ENCODE measurements at regions not wholly inside any gene's neighbourhood (a gene's known extent, or its start where the extent isn't known, plus 50 kb on each side); places are given as distances from the start of the nearest gene placed in this dataset.
A peak's percentile ranks its signal among the peaks of the same experiment; 100 is the strongest.

GRCh38 chr14:106606936-106607335 lies 1080.6 kb downstream of the TMEM121 start:
- Histone ChIP-seq H3K79me2 (ENCODE audit: control insufficient read depth, low read length) (no peaks in the 10 kb centered on the region), H3K4me1 (ENCODE audit: control insufficient read depth, low read length) (peaks cover 36% of the 10 kb centered on the region), H3K27me3 (ENCODE audit: control insufficient read depth, low read length) (no peaks in the 10 kb centered on the region), H3F3A (ENCODE audit: control insufficient read depth, insufficient read depth) (no peaks in the 10 kb centered on the region), H3K9me3 (ENCODE audit: control insufficient read depth, insufficient read depth, low read length) (peaks cover 9% of the 10 kb centered on the region; the same call in 1 of the 2 replicates), H3K27ac (ENCODE audit: low read depth, low read length) (no peak overlapping the region), H3K4me2 (ENCODE audit: low read length) (no peak overlapping the region), H4K20me1 (ENCODE audit: control insufficient read depth, insufficient read depth, low read depth, low read length) (no peaks in the 10 kb centered on the region), H3K9me2 (replicated peaks; ENCODE audit: control insufficient read depth, low read length) (no peaks in the 10 kb centered on the region), H3K4me3 (ENCODE audit: low read length) (no peak overlapping the region), H3K36me3 (ENCODE audit: control insufficient read depth, low read length) (no peaks in the 10 kb centered on the region)
- TF ChIP-seq EZH2phosphoT487 (IDR thresholded peaks at IDR 0.05; ENCODE audit: borderline replicate concordance, low read length) (no peak), CTCF (IDR thresholded peaks at IDR 0.05; ENCODE audit: low read depth, low read length, poor library complexity, severe bottlenecking) (no peak)

GRCh38 chr14:106610691-106611090 lies 1084.3 kb downstream of the TMEM121 start:
- Histone ChIP-seq H3K27ac (ENCODE audit: low read depth, low read length) (no peak overlapping the region), H3K4me3 (ENCODE audit: low read length) (no peak overlapping the region), H4K20me1 (ENCODE audit: control insufficient read depth, insufficient read depth, low read depth, low read length) (no peaks in the 10 kb centered on the region), H3K4me1 (ENCODE audit: control insufficient read depth, low read length) (peaks cover 29% of the 10 kb centered on the region), H3K36me3 (ENCODE audit: control insufficient read depth, low read length) (no peaks in the 10 kb centered on the region), H3K4me2 (ENCODE audit: low read length) (peak overlapping the region; percentile 22; the same call in 1 of the 2 replicates), H3K9me2 (replicated peaks; ENCODE audit: control insufficient read depth, low read length) (no peaks in the 10 kb centered on the region), H3K79me2 (ENCODE audit: control insufficient read depth, low read length) (no peaks in the 10 kb centered on the region), H3K9me3 (ENCODE audit: control insufficient read depth, insufficient read depth, low read length) (peaks cover 9% of the 10 kb centered on the region; the same call in 1 of the 2 replicates), H3K27me3 (ENCODE audit: control insufficient read depth, low read length) (no peaks in the 10 kb centered on the region), H3F3A (ENCODE audit: control insufficient read depth, insufficient read depth) (no peaks in the 10 kb centered on the region)
- TF ChIP-seq EZH2phosphoT487 (IDR thresholded peaks at IDR 0.05; ENCODE audit: borderline replicate concordance, low read length) (no peak), CTCF (IDR thresholded peaks at IDR 0.05; ENCODE audit: low read depth, low read length, poor library complexity, severe bottlenecking) (no peak)

- Histone ChIP-seq H4K20me1 (ENCODE audit: control insufficient read depth, insufficient read depth, low read depth, low read length) (no peaks in the 10 kb centered on the region), H3K27me3 (ENCODE audit: control insufficient read depth, low read length) (no peaks in the 10 kb centered on the region), H3F3A (ENCODE audit: control insufficient read depth, insufficient read depth) (peaks cover 2% of the 10 kb centered on the region; the same call in 1 of the 2 replicates), H3K79me2 (ENCODE audit: control insufficient read depth, low read length) (no peaks in the 10 kb centered on the region), H3K4me1 (ENCODE audit: control insufficient read depth, low read length) (peaks cover 17% of the 10 kb centered on the region), H3K9me3 (ENCODE audit: control insufficient read depth, insufficient read depth, low read length) (peaks cover 16% of the 10 kb centered on the region; the same call in 1 of the 2 replicates), H3K36me3 (ENCODE audit: control insufficient read depth, low read length) (no peaks in the 10 kb centered on the region), H3K4me3 (ENCODE audit: low read length) (no peak overlapping the region), H3K27ac (ENCODE audit: low read depth, low read length) (no peak overlapping the region), H3K4me2 (ENCODE audit: low read length) (no peak overlapping the region), H3K9me2 (replicated peaks; ENCODE audit: control insufficient read depth, low read length) (no peaks in the 10 kb centered on the region)
- no peak for TF ChIP-seq CTCF (IDR thresholded peaks at IDR 0.05; ENCODE audit: low read depth, low read length, poor library complexity, severe bottlenecking)
These were observed 1086.9 kb downstream of the TMEM121 start for GRCh38 chr14:106613256-106613655.

All from DOHH2 (cell line).